ENCODE measurements at regions not wholly inside any gene's neighbourhood (a gene's known extent, or its start where the extent isn't known, plus 50 kb on each side); places are given as distances from the start of the nearest gene placed in this dataset.

- no peaks in the 10 kb centered on the region for H3K9me3 ChIP-seq (ENCODE audit: control insufficient read depth in 4 of 4, low read length in 3 of 4)
- no peaks in the 10 kb centered on the region for H3K27me3 ChIP-seq (ENCODE audit: control insufficient read depth in 4 of 4, insufficient read depth in 4 of 4, low read length in 3 of 4)
- H3K36me3 ChIP-seq (ENCODE audit: control insufficient read depth in 4 of 4, insufficient read depth in 3 of 4, low read depth in 1 of 4, low read length in 3 of 4): no peaks in the 10 kb centered on the region
- H3K4me3 ChIP-seq (ENCODE audit: low read depth in 1 of 3, low read length in 3 of 3): no peak overlapping the region
- no peak overlapping the region for H3K9ac ChIP-seq (ENCODE audit: low read depth in 1 of 2, low read length in 2 of 2)
- TF ChIP-seq TAF1 (conservative IDR thresholded peaks at IDR 0.05): no peak
- TF ChIP-seq SP1 (IDR thresholded peaks at IDR 0.05): no peak
- TF ChIP-seq, protein P1, sequence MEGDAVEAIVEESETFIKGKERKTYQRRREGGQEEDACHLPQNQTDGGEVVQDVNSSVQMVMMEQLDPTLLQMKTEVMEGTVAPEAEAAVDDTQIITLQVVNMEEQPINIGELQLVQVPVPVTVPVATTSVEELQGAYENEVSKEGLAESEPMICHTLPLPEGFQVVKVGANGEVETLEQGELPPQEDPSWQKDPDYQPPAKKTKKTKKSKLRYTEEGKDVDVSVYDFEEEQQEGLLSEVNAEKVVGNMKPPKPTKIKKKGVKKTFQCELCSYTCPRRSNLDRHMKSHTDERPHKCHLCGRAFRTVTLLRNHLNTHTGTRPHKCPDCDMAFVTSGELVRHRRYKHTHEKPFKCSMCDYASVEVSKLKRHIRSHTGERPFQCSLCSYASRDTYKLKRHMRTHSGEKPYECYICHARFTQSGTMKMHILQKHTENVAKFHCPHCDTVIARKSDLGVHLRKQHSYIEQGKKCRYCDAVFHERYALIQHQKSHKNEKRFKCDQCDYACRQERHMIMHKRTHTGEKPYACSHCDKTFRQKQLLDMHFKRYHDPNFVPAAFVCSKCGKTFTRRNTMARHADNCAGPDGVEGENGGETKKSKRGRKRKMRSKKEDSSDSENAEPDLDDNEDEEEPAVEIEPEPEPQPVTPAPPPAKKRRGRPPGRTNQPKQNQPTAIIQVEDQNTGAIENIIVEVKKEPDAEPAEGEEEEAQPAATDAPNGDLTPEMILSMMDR (IDR thresholded peaks at IDR 0.05; ENCODE audit: low read depth, low read length, missing input control): no peak
- TF ChIP-seq GABPA (IDR thresholded peaks at IDR 0.05 in 1 of 2, conservative IDR thresholded peaks at IDR 0.05 in 1 of 2): no peak
- no peak for TF ChIP-seq HNF4G (IDR thresholded peaks at IDR 0.05)
- H3K4me1 ChIP-seq (ENCODE audit: control insufficient read depth in 4 of 4, insufficient read depth in 4 of 4, low read length in 3 of 4): no peaks in the 10 kb centered on the region
- no peak overlapping the region for H3K27ac ChIP-seq (ENCODE audit: low read depth in 1 of 2, low read length in 2 of 2)
- 65% methylated on average over 7 of the region's 7 CpGs for WGBS
- DNase-seq (ENCODE audit: low spot score): no peak
Measured at GRCh38 chr3:106423321-106424225, 554.8 kb upstream of the CBLB start.

DNA sequence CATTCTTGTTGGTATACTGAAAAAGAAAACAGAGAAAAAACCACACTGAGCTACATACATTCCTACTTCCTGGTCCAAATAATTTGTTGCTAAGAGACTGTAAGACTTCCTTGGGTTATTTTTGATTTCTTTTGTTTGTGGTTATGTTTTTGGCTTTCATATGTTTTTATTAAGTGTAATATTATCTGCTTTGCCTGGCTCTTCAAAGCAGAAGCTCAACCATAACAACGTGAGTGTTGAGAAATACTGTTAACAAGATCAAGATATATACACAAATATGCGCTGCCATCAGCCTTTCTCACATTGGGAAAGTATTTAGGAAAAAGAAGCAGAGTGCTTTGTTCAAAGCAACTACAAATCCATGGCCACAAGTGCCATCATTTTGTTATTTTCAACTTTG lies 556.2 kb upstream of the CBLB start:
- Histone ChIP-seq H3K27ac (ENCODE audit: low read depth in 1 of 2, low read length in 2 of 2) (no peak overlapping the region), H3K4me3 (ENCODE audit: low read depth in 1 of 3, low read length in 3 of 3) (no peak overlapping the region), H3K9me3 (ENCODE audit: control insufficient read depth in 4 of 4, low read length in 3 of 4) (no peaks in the 10 kb centered on the region), H3K4me1 (ENCODE audit: control insufficient read depth in 4 of 4, insufficient read depth in 4 of 4, low read length in 3 of 4) (no peaks in the 10 kb centered on the region), H3K27me3 (ENCODE audit: control insufficient read depth in 4 of 4, insufficient read depth in 4 of 4, low read length in 3 of 4) (no peaks in the 10 kb centered on the region), H3K36me3 (ENCODE audit: control insufficient read depth in 4 of 4, insufficient read depth in 3 of 4, low read depth in 1 of 4, low read length in 3 of 4) (no peaks in the 10 kb centered on the region), H3K9ac (ENCODE audit: low read depth in 1 of 2, low read length in 2 of 2) (no peak overlapping the region)
- no peak for DNase-seq (ENCODE audit: low spot score)
- TF ChIP-seq FOXA1 (IDR thresholded peaks at IDR 0.05) (no peak), GABPA (IDR thresholded peaks at IDR 0.05 in 1 of 2, conservative IDR thresholded peaks at IDR 0.05 in 1 of 2) (no peak), RAD21 (IDR thresholded peaks at IDR 0.05) (no peak), YY1 (IDR thresholded peaks at IDR 0.05) (no peak), MAX (IDR thresholded peaks at IDR 0.05) (no peak), TAF1 (conservative IDR thresholded peaks at IDR 0.05) (no peak), FOXA2 (IDR thresholded peaks at IDR 0.05) (no peak), HNF4G (IDR thresholded peaks at IDR 0.05) (no peak), NR2F2 (IDR thresholded peaks at IDR 0.05) (no peak), HNF4A (conservative IDR thresholded peaks at IDR 0.05) (no peak), SP1 (IDR thresholded peaks at IDR 0.05) (no peak), JUND (IDR thresholded peaks at IDR 0.05) (no peak), RXRA (IDR thresholded peaks at IDR 0.05) (no peak), ATF3 (IDR thresholded peaks at IDR 0.05) (no peak), EGR1 (IDR thresholded peaks at IDR 0.05; ENCODE audit: low read depth in 2 of 2) (no peak), REST (IDR thresholded peaks at IDR 0.05) (no peak)
- WGBS: 49% methylated on average over 2 of the region's 2 CpGs

Data from liver (tissue), 8 donors.